ENCODE measurements at regions not wholly inside any gene's neighbourhood (a gene's known extent, or its start where the extent isn't known, plus 50 kb on each side); places are given as distances from the start of the nearest gene placed in this dataset.

DNA sequence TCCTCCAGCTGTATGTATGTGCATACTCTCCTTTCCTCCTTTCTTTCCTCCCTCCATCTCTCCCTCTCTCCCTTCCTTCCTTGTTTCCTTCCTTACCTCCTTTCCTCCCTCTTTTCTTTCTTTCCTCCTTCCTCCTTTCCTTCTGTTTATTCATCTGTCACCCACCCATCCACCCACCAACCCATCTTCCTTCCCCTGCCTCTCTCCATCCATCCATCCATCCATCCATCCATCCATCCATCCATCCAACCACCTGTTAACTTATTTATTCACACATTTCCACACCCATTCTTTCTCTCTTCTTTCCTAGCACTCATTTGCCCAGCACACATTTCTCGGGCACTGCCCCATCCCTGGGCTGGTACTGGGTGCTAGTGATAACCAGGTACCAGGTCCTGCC lies 443.9 kb downstream of the MIAT start:
- TF ChIP-seq, protein P1, sequence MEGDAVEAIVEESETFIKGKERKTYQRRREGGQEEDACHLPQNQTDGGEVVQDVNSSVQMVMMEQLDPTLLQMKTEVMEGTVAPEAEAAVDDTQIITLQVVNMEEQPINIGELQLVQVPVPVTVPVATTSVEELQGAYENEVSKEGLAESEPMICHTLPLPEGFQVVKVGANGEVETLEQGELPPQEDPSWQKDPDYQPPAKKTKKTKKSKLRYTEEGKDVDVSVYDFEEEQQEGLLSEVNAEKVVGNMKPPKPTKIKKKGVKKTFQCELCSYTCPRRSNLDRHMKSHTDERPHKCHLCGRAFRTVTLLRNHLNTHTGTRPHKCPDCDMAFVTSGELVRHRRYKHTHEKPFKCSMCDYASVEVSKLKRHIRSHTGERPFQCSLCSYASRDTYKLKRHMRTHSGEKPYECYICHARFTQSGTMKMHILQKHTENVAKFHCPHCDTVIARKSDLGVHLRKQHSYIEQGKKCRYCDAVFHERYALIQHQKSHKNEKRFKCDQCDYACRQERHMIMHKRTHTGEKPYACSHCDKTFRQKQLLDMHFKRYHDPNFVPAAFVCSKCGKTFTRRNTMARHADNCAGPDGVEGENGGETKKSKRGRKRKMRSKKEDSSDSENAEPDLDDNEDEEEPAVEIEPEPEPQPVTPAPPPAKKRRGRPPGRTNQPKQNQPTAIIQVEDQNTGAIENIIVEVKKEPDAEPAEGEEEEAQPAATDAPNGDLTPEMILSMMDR (IDR thresholded peaks at IDR 0.05): no peak
- no peak for TF ChIP-seq POLR2AphosphoS5 (IDR thresholded peaks at IDR 0.05)

Measured in stomach (tissue), 4 donors.